Activated CD4-positive, alpha-beta T cell treated with anti-CD3 and anti-CD28 coated beads, Interleukin-2, Interleukin-6, amounts not matched to agents 100 ng/mL and 50 ng/mL, durations not matched to agents 16 hours and 8 hours (primary cell): ENCODE measurements at regions not wholly inside any gene's neighbourhood (a gene's known extent, or its start where the extent isn't known, plus 50 kb on each side); places are given as distances from the start of the nearest gene placed in this dataset.

Experiments
- DNase-seq: peaks from one replicate; pipeline ENCODE4 v3.0.0-alpha.2; 2020

DNA sequence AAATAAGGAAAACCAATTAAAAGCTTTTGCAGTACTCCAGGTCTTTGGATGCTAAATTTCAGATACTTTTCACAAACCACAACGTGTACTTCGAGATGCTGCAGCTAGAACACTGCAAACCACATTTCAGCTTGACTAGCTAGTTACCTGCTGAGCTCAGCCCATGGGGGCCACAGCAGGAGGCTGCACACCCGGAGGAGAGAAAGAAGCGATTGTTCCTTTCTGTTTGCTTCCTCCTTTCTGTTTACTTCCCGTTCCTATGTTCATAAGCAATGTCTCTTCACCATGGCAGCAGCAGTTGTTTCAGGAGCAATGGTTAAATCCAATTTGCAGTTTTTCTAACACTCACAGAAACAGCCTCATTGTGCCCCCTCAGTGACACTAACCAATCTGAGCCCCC, 225.6 kb upstream of the FGGY start:
- DNase-seq, result no peak

DNA sequence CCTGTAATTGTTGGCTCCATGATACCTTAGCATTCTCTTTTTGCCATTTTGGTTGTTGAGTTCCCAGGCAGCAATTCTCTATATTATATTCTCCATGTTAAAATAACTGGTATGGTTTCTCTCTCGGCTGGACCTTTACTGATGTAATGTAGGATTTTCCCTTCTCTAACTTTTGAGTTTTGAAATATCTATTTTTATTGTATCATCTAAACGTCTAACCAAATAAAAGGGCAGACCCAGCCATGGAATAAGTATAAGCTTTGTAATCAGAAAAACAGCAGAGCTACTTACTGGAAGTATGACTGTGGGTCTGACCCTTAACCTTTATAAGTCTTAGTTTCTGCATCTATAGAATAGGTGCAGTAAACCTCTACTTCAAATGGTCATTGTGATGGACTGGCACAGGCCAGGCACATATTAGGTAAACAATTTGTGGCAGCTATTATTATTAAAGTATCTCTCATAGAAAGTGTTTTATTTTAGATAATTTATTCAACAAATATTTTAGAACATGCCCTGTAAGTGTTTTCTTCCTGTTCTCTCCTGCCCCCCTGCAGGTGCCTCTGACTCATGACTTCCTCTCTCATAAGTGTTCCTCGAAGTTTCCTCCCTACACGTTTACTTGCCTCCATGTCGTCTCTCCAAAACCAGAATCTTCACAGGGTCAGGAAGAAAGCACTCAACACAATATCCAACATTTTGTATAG, 224.9 kb upstream of the FGGY start:
- DNase-seq, result no peak

DNA sequence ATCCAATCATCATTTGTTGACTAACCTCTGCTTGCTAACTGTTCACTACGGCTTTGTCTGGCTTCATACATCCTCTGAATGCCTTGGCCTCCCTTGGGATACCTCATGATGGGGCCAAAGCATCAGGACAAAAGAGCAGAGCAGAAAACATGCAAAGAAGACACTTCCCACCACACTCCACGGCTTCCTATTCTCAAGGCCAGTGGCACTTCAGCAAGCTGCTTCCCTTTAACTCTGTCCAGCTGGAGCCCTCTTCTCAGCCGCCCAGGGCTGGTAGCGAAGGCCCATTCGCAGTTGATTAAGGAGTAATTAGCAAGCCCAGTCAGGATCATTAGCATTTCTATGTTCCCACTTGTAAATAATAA, 224.3 kb upstream of the FGGY start:
- DNase-seq, result no peak

DNA sequence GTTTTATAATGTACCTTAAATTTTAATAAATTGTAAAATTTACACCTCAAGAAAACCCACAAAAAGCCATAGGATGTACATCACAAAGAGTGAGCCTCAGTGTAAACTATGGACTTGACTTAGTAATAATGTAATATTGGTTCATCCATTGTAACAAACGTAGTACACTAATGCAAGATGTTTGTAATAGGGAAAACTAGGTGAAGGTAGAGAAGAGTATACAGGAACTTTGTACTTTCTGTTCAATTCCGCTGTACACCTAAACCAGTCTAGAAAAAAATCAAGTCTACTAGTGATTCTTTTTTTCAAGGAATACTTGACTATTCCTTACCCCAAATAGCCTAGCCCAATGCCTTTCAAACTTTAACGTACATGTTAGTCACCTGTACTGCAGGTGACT, 222.3 kb upstream of the FGGY start:
- DNase-seq, result no peak

DNA sequence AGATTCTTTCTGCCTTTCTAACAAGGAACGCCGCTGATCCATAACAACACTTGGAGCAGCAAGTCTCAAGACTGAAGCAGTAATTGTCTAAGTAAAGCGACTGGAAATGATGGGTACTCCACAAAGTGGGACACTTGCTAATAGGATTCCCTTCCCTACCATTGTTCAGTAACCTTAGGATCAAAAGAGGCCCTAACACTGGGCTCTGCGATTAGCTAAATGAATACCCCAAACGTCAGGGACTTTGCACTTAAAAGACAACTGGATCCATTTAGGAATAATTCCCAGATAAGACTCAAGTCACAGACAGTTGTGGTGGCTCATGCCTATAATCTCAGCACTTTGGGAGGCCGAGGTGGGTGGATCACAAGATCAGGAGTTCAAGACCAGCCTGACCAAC, 221.9 kb upstream of the FGGY start:
- DNase-seq, result no peak

DNA sequence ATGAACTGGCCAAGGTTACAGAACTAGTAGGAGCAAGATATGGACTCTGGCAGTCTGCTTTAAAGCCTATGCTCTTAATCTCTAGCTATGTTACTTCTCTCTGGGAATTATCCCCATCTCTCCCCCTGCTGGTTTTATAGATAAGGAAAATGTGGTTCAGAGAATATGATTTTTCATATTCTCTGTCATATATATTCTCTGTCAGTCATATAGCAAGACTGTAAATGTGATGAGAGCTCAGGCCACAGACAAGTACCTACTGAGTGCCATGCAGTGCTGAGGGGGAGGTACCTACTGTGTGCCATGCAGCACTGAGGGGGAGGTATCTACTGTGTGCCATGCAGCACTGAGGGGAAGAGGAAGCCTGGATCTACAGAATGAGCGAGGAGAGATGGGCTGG, 220.3 kb upstream of the FGGY start:
- DNase-seq, result no peak

DNA sequence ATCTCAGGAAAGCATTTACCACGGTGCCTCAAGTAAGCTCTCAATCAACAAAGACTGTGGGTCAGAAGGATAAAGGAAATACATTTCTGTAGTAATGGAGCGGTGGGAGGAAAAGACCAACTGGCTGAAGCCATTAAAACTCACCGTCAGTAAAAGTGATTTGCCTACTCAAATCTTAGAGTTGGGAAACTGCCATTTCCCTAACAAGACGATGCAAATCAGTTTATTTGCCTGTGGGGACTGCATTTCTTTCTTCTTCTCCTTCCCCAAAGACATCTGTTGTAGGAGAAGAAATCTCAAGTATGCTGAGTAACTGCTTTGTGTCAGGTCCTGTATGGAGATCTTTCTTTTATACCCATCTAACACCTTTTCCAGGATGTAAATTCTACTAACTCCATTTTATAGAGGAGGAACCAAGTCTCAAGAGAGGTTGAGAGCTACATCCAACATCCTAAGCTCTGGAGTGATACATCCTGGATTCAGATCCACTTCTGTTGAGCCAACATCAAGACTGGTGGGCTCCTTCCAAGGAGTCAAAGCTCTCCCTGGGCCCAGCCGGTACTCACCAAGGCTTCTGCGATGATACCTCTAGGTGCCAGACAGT, 219.3 kb upstream of the FGGY start:
- DNase-seq, result no peak

DNA sequence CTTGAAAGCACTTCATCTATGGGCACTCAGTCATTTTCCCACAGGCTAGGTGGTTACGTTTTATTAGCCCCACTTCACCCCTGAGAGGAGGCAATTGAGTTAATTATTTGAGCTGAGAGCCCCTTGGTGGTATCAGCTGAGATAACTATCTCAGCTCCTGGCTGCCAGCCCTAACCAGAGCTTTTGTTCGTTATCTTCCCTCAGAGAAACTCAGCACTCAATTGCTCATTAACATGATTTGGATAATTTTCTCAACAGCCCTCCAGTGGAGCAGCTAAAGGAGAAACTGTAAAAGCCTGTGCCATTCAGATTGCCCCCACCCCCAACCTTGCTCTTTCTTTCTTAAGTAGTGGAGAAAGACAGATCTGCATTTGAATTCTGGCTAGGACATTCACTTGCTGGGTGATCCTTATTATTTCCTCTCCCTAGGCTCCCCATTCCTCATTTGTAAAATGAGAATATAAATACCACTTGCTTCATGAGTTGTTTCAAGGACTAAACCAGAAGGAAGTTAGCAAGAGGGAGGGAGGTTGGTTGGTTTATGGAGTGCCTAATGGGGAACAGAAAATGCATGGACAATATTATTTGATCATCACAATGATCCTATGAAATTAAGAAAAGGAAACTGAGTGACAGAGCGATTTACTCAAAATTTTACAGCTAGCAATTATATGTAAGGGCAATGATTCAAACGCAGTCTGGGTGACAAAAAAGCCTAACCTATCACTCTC, 218.7 kb upstream of the FGGY start:
- DNase-seq, result no peak

DNA sequence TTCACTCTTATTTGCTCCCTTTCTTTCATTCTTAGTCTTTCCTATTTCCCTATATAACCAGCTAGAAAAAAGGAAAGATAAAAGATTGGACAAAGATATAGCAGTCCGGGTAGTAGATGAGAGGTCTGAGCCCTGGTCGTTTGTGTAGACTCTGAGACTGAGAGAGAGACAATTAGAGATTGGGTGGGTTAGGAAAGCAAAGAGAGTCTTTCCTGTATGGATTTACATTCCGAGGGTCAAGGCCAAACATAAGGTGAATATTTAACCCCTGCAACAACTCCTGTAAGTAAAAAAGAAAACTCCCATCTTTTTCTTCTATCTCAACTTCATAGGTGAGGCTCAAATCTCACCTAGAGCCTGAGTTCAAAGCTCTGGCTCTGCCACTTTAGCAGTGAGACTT, 218.0 kb upstream of the FGGY start:
- no peak for DNase-seq

DNA sequence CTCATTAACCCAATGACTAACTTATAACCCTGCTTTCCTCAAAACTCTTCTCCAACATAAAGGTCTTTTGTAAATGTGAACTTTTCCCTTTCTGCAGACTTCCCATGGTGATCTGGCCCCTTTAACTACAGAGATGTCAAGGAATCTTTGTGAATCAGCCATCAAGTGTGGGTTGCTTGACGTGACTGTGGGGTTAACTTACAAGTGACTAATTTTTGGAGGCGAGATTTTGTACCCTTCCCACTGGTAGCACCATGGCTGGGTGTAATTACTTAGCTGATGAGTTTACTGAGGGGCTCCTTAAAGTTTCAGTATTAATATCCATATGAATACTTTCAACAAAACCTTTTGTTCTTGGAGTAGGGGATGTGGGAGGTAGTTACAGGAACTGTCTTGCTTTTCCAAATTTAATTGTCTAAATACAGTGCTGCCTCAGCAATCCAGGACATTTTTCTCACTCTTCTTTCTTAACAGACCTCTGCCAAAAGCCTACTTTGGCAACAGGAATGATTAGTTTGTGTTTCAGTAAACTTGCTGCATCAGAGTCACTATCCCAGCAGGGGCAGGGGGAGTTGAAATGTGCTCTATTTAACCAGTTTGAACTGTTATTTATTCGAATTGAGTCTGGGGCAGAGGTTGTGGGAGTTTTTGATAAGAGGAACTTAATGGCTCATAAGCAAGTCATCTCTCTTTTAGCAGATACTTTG, 217.3 kb upstream of the FGGY start:
- DNase-seq, result no peak

DNA sequence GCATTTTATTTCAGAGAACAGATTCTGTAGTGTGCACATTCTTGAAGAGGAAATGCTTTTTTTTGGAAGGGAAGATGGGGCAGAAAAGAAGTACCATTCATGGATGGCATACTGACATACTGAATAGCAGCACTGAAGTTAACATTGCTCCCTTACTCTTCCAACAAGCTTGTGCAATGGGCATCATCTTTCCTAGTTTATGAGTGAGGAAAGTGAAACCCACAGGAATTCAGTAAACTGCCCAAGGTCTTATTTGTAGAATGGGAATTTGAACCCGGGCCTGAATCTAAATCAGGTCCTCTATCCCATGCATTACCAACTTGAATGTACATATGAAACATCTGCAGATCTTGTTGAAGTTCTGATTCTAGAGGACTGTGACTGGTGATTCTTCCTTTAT, 215.7 kb upstream of the FGGY start:
- no peak for DNase-seq

DNA sequence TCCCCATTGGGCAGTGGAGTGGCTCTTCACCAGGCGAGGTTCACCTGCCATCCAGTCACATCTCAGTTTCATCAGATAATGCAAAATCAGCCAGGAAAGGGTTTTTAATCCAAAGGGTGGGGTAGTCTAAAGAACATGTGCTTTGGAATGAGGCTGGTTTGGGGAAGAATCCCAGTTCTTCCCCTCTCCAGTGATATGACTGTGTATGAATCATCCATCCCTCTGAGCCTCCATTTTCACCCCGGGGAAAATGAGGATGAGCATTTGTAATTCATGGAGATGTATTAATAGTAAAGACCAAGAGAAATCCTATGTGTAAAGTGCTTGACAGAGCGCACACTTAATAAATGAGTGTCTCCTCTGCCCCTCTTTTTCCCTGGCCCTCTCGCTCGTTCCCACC, 215.1 kb upstream of the FGGY start:
- no peak for DNase-seq

DNA sequence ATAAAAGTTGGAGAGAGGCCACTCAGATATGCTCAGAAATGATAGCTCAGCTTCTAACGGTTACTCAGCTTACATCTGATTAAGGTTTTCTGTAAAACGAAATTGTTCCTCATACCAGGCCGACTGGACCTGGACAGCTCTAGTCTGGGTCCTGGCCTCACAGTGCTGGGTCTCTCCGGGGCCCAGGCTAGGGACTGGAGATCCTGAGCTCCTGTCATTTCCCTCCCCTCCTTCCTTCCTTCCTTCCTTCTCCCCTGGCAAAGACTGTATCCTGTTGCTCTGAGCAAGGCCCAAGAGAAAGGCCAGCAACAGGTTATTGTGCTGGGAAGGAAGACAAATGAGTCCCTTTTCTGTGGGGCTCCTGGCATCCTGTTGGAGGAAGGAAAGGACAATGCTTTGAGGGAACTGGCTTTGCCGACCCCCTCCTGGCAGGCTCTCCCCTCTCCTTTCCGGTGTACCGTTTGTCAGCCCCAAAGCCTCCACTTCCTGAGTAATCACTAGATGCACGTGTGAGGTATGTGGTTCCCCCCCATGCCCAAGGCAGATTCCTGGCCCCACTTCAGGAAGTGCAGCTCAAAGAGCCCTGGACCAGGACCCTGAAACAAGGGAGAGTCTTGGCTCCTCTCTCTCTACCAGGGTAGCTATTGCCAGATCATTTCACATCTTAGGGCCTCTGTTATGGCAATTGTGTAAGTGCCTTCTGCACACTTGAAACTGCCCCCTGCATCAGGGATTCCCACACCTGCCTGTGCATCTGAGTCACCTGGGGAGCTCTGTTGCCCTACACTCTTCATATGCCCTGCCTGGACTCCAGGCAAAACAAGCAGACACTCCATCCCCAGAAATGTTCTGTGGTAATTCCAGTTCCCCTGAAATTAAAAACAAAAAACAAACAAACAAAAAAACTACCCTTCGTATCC, 212.7 kb upstream of the FGGY start:
- DNase-seq, result no peak

DNA sequence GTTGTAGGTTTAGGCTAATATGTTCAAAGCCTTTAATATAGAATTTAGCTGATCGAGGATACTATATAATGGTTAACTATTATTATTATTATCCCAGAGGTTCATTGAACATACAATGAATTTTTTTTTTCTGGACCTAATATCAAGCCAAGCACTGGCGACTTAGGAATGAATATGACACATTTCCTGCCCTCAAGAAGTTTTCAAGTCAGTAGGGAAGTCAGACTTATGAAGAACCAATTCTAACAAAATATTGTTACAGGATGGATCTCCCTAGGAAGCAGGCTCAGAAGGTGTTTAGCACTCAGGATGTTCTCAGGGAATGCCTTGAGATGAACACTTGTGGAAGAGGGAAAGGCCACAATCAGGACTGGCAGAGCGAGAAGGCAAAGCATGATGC, 211.8 kb upstream of the FGGY start:
- no peak for DNase-seq

DNA sequence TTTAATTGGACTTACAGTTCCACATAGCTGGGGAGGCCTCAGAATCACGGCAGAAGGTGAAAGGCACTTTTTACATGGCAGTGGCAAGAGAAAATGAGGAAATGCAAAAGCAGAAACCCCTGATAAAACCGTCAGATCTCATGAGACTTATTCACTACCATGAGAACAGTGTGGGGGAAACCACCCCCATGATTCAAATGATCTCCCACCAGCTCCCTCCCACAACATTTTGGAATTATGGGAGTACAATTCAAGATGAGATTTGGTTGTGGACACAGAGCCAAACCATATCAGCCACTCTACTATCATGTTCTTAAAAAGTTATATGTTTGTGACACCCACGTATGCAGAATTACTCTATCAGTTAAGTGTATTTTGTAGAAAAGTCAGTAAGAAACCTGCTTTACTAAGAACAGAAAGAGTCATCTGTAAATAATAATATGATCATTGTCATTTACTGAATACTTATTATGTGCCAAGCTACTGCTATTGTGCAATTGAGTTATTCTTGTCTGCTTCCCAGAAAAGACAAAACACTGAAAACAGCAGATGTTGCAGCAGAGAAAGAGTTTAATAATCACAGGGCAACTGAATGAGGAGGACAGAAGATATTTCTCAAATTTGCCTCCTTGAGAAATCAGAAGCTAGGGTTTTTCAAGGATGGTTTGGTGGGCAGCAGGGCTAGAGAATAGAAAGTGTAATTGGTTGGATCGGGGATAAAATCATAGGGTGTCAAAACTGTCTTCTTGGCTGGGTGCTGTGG, 207.7 kb upstream of the FGGY start:
- no peak for DNase-seq

DNA sequence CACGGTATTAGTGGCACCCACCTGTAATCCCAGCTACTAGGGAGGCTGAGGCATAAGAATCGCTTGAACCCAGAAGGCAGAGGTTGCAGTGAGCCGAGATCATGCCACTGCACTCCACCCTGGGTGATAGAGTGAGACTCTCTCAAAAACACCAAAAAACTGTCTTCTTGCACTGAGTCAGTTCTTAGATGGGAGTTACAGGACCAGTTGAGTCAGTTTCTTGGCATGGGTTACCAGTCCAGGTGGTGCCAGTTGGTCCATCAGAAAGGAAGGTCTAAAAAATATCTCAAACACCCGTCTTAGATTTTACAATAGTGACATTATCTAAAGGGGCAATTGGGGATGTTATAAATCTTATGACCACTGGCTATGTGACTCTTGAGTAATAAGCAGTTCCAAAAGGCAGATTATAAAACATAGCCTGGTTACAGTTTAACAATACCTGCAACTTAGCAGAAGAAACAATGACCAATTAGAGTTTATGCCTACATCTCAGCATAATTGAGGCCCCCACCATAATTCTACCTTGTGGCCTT, 206.9 kb upstream of the FGGY start:
- DNase-seq, result no peak

DNA sequence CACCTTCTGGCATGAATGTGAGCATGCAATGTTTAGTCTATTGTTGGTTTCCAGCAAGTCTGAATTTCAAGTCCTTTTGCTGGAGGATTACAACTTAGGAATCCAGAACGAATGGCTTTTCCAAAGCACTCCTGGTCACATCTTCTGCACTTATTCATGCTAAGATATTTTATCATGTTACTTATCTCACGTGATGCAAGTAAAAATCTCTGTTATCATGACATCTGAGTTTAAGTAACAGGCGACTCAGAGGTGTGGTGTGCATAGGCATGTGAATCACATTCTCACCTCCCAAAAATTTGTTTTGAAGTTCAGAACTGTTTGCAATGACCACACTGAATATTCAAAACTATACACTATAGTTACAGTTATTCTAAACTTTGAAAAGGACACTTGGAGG, 204.8 kb upstream of the FGGY start:
- DNase-seq, result no peak

DNA sequence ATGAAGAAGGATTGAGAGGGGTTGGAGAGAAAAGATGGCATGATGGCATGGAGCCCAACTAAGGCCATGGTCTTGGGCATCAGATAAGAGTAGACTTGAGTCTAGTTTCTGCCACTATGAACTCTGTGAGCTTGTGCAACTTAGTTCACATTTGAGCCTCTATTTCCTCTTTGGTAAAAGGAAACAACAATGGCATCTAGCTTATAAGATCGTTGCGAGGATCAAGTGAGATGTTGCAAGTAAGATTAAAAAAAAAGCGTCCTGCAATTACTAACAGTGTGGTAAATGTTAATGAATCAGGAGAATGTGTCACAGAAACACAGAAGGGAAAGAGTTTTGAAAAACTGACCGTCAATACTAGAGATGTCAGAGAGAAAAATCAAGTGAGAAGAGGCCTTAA, 202.9 kb upstream of the FGGY start:
- DNase-seq, result no peak

DNA sequence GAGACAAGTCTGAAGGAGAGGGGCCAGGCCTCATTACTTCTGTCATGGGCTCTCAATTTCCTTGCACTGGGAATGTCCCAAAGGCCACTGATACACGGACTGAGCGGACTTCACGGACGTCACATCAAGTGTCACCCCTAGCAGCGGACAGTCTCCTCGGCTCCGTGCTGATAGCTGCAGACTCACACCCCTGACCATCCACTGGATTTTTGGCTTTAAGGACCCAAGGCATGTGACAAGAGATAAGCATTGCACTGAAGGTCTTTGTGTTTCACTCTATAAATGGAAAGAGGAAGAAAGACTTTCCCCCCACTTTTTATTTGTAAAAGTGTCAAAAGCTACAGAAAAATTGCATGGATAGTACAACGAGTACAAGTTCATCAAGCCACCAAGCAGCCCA, 200.4 kb upstream of the FGGY start:
- DNase-seq, result no peak

DNA sequence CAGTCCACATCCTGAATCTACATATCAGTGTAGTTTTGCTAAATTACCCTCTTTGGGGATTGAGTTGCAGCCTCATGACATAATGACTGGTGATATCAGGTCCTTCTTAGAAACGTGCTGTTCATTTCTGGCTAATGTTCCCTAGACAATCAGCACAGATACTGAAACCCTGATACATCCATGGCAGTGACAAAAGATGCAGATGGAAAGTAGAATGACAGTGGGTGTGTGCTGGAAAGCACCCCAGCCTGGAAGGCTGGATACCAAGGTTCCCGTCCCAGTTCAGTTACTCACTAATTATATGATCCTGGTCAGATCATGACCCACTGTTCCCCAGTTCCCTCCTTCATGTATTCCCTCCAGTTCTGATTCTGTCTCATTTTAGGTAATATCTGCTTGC, 198.2 kb upstream of the FGGY start:
- no peak for DNase-seq

DNA sequence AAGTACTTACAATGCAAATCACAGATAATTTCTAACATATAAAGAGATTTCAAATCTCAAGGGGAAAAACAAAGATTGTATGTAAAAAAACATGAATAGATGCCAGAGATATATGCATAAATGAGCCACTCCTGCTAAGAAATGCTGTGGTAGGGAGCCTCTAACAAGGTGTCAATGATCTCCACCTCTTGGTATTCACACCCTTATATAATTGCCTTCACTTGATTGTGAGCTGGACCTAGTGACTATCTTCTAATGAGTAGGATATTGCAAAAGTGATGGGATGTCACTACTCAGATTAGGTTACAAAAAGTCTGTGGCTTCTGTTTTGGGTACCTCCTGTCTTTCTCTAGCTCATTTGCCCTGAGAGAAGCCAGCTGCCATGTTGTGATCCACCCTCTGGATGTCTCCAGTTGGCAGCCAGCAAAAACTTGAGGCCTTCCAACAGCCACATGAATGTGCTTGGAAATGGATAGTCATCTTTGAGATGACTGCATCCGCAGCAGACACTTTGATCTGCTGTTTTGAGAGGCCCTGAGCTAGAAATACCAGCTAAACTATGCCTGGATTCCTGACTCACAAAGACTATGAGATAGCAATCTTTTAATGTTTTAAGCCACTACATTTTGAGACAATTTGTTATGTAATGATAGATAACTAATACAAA, 196.1 kb upstream of the FGGY start:
- DNase-seq, result no peak
